T-helper 1 cell treated with Interleukin-12 subunit alpha and Interleukin-12 subunit beta and Interleukin-4 antibody, amounts not matched to agents 30 ng/mL and 1 ng/mL, for 36 hours (primary cell): ENCODE measurements at regions not wholly inside any gene's neighbourhood (a gene's known extent, or its start where the extent isn't known, plus 50 kb on each side); places are given as distances from the start of the nearest gene placed in this dataset.
"Not testable (repeated sequence)": the region's sequence is repeated elsewhere in the genome, so short reads cannot be mapped to it uniquely, and the experiment has no call there.

ENCODE experiments used
- intact Hi-C: fragments of 100-400 bp; cut with micrococcal nuclease; formaldehyde crosslinking; loops from one replicate; pipeline ENCODE4 v1.15.1; 2024

DNA sequence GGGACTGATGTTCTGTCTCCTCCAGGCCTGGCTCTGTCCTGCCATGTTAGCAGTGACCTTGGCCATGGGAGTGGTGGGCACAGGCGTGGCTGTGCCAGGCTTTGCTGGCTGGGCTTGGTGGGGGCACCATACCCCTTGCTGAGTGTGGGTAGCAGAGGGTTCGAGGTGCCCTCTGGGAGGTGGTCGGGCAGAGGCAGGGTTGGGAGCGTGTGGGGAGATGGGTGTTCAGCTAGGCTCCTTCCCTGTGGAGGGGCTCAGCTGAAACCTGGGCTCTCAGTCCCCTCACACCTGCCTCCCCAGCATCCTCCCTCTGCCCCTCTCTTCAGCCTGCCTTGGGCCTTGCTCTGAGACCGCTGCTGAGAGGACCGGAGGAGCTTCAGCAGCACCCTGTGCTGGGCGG lies 109.6 kb downstream of the TMEM121 start:
- intact Hi-C loops, result not testable (repeated sequence)

DNA sequence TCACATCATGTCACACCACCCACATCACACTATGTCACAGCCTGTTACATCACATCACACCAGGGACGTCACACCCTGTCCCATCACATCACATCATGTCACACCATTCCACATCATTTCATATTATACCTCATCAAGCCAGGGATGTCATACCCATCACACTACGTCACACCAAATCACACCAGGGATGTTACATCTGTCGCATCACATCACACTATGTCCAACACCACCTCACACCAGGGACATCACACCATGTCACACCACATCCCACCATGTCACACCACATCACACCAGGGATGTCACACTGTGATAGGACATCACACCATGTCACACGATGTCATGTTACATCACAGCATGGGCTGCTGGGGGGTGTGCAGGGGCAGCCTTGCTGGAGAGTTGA lies 110.6 kb downstream of the TMEM121 start:
- intact Hi-C loops, result no loop called here

DNA sequence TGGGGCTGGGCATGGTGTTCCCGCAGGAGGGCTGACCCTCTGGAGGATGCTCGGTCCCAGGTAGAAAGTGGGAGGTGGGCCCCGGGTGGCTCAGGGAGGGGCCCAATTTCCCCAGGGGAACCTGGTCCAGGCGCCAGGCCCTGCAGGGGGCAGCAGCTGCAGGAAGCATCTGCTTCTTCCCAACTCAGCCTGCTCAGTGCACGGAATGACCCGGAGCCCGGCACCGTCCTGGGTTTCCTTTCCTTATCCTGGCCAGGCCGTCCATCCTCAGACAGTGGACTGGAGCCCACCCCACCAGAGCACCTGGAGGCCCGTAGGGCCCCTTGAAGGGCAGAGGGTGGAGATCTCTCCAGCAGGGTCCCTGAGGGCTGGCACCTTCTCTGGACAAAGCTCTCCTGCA lies 111.0 kb downstream of the TMEM121 start:
- intact Hi-C loops, result not testable (repeated sequence)

- intact Hi-C loops, result not testable (repeated sequence)
Measured at GRCh38 chr14:105639969-105640931, 113.9 kb downstream of the TMEM121 start.

- intact Hi-C loops, result no loop called here
Measured at GRCh38 chr14:105641075-105641937, 114.9 kb downstream of the TMEM121 start.

DNA sequence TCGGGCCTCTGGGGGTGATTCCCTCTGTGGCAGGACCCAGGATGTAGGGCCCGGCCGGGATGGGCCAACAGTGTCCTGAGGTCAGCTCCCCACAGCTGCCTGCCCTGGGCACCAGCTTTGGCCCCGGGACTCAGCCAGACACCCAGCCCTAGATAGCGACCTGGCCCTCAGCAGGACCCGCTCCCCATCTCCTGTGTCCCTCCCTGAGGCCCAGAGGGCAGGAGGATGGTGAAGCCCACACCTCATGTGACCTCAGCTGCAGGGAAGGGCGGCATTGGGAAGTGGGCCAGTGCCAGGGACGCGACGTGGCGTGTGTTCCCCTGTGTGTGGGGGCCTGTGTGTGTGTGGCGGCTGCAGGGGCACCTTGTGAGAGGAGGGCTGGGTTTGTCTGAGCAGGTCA lies 115.6 kb downstream of the TMEM121 start:
- intact Hi-C loops, result not testable (repeated sequence)

DNA sequence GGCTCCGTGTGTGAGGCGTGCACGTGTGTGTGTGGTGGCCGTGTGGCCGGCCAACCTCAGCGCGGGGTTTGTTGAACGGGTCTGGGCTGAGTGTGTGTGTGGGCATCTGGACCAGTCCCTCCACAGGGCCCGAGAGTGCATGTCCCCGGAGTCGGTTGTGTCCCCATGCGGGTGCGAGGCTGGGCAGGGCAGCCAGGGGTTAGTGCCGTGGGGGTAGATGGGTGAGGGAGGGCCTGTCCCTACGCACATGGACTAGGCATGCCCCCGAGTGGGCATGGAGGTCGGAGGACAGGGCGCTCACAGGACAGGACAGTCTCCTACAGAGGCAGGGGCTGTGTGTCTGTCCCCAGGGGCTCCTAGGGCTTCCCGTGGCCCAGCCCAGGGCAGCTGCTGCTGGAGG lies 116.1 kb downstream of the TMEM121 start:
- intact Hi-C loops, result not testable (repeated sequence)

DNA sequence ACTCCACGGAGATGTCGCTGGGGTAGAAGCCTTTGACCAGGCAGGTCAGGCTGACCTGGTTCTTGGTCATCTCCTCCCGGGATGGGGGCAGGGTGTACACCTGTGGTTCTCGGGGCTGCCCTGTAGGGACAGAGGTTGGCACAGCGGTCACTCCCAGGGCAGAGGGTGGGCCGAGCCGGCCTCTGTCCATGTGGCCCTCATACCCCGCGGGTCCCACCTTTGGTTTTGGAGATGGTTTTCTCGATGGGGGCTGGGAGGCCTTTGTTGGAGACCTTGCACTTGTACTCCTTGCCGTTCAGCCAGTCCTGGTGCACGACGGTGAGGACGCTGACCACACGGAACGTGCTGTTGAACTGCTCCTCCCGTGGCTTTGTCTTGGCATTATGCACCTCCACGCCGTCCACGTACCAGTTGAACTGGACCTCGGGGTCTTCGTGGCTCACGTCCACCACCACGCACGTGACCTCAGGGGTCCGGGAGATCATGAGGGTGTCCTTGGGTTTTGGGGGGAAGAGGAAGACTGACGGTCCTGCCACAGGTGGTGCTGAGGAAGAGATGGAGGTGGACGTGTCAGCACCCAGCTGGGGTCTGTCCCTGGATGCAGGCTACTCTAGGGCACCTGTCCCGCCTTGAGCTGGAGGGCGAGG lies 117.1 kb downstream of the TMEM121 start:
- intact Hi-C loops, result not testable (repeated sequence)

DNA sequence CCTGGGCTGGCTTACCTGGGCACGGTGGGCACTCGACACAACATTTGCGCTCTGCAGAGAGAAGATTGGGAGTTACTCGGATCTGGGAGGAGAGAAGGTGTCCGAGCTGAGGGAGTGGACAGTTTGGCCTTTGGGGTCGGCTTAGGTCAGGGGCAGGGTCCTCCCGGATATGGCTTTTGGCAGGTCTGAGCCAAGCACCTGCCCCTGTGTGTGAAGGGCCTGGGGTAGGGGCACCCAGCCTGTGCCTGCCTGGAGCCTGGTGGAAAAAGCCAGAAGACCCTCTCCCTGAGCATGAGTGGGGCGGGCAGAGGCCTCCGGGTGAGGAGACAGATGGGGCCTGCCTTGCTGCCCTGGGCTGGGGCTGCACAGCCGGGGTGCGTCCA lies 117.7 kb downstream of the TMEM121 start:
- intact Hi-C loops, result not testable (repeated sequence)

DNA sequence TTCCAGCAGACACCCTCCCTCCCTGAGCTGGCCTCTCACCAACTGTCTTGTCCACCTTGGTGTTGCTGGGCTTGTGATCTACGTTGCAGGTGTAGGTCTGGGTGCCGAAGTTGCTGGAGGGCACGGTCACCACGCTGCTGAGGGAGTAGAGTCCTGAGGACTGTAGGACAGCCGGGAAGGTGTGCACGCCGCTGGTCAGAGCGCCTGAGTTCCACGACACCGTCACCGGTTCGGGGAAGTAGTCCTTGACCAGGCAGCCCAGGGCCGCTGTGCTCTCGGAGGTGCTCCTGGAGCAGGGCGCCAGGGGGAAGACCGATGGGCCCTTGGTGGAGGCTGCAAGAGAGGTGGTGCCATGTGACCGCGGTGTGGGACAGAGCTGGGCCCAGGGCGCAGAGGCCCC lies 118.1 kb downstream of the TMEM121 start:
- intact Hi-C loops, result not testable (repeated sequence)

GRCh38 chr14:105644891-105645290 lies 118.5 kb downstream of the TMEM121 start:
- intact Hi-C loops, result not testable (repeated sequence)

- intact Hi-C loops, result not testable (repeated sequence)
Measured at GRCh38 chr14:105645389-105645788, 119.0 kb downstream of the TMEM121 start.

DNA sequence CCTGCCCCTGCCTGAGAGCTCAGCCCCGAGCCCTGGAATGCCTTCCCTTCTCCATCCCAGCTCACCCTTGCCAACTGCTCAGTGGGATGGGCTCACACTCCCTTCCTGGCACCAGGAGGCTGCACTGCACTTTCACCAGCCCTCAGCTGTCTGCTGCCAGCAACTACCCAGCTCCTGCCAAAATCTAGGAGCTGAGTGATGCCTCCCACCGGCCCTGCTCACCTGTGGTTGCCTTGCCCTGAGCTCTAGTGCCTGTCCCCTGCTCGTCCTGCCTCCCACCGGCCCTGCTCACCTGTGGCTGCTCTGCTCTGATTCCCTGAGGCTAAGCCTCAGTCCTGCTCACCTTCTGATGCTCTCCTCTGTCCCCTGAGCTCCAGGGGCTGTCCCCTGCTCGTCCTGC lies 119.8 kb downstream of the TMEM121 start:
- intact Hi-C loops, result no loop called here

- intact Hi-C loops, result not testable (repeated sequence)
Measured at GRCh38 chr14:105646711-105647281, 120.4 kb downstream of the TMEM121 start.

DNA sequence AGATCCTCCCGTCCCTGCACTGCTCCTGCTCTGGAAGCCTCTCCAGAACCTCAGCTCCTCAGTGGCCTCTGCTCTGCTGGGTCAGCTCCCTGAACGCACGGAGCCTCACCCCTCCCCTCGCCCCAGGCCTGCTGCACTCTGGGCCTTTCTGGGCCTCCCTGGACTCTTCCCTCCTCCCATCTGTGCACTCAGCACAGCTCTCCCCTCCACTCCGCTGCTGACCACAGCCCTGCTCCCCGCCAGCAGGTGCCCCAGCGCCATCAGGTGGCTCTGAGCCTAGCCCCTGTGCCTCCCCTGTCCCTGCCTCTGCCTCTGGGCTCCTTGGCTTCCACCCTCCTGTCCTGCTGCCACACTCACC lies 121.0 kb downstream of the TMEM121 start:
- intact Hi-C loops, result not testable (repeated sequence)

DNA sequence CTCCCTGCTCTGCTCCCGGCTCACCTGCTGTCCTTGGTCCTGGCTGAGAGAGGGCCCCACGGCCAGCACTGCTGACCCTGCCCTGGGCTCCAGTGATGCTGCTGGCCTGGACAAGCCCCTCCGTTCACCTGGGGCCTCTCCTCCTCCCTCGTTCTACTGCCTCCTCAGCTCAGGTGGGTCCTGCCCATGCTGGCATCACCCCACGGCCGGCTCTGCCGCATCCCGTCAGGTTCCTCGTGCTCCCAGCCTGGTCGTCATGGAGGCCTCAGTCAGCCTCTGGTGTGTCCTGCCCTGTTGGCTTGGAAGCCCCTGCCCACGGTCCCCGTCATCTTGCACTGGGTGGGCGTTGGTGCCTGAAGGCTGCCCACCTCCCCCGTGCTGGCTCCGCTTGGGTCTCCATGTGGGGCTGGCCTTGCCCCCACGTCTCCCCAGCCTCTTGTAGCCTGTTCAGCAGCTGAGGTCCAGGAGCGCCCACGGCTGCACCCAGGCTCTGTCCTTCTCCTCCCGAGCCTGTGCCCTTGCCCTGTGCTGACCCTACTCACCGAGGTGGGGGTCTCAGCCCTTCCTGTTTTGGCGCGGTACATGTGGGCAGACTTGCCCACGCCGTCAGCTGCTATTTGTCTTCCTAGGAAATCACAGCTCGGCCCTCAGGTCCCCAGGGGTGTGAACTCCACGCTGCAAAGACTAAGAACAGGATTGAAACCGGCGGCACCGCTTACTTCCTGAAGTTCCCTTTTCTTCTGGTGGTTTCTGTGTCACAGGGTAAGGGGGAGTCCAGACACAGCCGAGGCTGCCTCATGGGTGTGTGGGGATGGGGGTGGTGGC lies 121.6 kb downstream of the TMEM121 start:
- intact Hi-C loops, result no loop called here

DNA sequence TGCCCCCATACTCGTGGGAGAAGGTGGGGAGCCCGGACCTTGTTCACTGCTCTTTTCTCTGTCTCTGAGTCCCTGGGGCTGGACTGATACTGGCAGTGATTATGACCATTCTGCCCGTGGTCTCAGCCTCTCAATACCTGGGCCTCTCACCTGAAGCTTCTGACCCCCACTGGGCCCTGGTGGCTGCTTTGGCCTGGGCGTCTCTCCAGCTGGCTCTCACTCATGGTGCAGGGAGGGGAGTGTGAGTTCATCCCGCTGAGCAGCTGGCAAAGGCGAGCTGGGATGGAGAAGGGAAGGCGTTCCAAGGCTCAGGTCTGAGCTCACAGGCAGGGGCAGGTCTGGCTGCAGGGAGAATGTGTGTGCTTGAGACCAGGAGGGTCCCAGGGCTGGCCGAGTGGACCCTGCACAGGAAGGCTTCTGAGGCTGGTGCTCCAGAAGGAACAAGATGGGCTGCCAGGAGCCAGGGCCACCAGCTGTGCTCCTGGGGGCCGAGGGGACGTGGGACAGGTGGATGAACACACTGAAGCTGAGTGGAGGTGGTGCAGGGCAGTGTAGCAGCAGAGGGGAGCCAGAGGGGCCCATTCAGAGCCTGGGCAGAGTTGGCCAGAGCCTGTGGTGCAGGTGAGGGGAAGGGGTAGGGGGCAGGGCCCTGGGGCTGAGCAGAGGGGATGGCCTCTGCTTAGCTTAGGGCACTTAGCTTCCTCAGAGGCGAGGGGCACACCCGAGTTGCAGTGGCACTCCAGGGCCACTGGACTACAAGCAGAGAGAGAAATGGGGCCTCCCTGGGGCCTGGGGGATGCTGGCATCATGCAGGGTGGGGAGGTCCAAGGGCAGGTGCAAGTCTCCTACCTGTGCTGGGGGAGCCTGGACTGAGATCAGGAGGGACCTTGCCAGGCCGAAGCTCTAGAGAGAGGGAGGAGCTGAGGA lies 122.5 kb downstream of the TMEM121 start:
- intact Hi-C loops, result not testable (repeated sequence)

GRCh38 chr14:105652317-105652716 lies 125.9 kb downstream of the TMEM121 start:
- intact Hi-C loops, result not testable (repeated sequence)

DNA sequence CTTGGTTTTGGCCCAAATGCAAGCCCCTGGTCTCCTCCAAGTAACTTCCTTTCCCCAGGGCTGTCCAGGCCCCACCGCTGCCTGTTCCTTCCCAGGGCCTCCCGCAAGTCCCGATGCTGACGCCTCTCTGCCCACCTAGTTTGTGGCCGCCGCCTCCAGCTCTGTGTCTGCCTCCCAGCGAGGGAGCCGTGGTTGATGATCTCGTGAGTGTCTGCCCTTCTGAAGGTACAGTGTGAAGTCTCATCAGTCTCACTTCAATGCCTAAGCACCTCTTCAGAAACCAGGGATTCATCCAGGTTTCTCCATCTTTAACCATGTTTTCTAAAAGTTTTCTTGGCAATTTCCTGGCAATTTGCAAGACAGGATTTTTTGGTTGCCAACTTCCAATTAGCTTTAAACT lies 127.5 kb downstream of the TMEM121 start:
- intact Hi-C loops, result not testable (repeated sequence)
